Activated effector memory CD4-positive, alpha-beta T cell treated with anti-CD3 and anti-CD28 coated beads, Interleukin-2, amount 50 U/mL, for 16 hours (primary cell): ENCODE measurements at regions not wholly inside any gene's neighbourhood (a gene's known extent, or its start where the extent isn't known, plus 50 kb on each side); places are given as distances from the start of the nearest gene placed in this dataset.
"Not testable (repeated sequence)": the region's sequence is repeated elsewhere in the genome, so short reads cannot be mapped to it uniquely, and the experiment has no call there.

Experiments
- DNase-seq: peaks from one replicate; pipeline ENCODE4 v3.0.0-alpha.2; 2020

- DNase-seq: no peak
These were observed 52.1 kb upstream of the TAMM41 start for GRCh38 chr3:11898611-11899325.

- DNase-seq: not testable (repeated sequence)
These were observed 52.7 kb upstream of the TAMM41 start for GRCh38 chr3:11899389-11899788.

GRCh38 chr3:11899826-11900225 lies 53.1 kb upstream of the TAMM41 start:
- DNase-seq: no peak

GRCh38 chr3:11900824-11901223 lies 54.1 kb upstream of the TAMM41 start:
- no peak for DNase-seq

- DNase-seq: no peak
These were observed 54.7 kb upstream of the TAMM41 start for GRCh38 chr3:11901286-11901875.

GRCh38 chr3:11903047-11903446 lies 56.4 kb upstream of the TAMM41 start:
- DNase-seq: no peak

- no peak for DNase-seq
These were observed 56.8 kb upstream of the TAMM41 start for GRCh38 chr3:11903447-11903846.

- no peak for DNase-seq
These were observed 57.5 kb upstream of the TAMM41 start for GRCh38 chr3:11904157-11904556.

- no peak for DNase-seq
These were observed 59.7 kb upstream of the TAMM41 start for GRCh38 chr3:11906407-11906806.

GRCh38 chr3:11907667-11908660 lies 61.3 kb upstream of the TAMM41 start:
- DNase-seq: no peak

- DNase-seq: peak; percentile 69
These were observed 62.5 kb upstream of the TAMM41 start for GRCh38 chr3:11908981-11909698.

- DNase-seq: no peak
These were observed 63.0 kb upstream of the TAMM41 start for GRCh38 chr3:11909726-11910125.

- DNase-seq: not testable (repeated sequence)
These were observed 63.7 kb upstream of the TAMM41 start for GRCh38 chr3:11910216-11910930.

GRCh38 chr3:11910971-11911531 lies 64.4 kb upstream of the TAMM41 start:
- DNase-seq: peak; percentile 67

GRCh38 chr3:11911887-11912286 lies 65.2 kb upstream of the TAMM41 start:
- peak; percentile 8 for DNase-seq

GRCh38 chr3:11913316-11913715 lies 66.6 kb upstream of the TAMM41 start:
- peak; percentile 36 for DNase-seq

- DNase-seq: peak; percentile 14
These were observed 67.4 kb upstream of the TAMM41 start for GRCh38 chr3:11914041-11914440.

- peak; percentile 55 for DNase-seq
These were observed 68.0 kb upstream of the TAMM41 start for GRCh38 chr3:11914651-11915050.

- peak; percentile 54 for DNase-seq
These were observed 69.1 kb upstream of the TAMM41 start for GRCh38 chr3:11915621-11916424.

GRCh38 chr3:11916425-11916762 lies 69.7 kb upstream of the TAMM41 start:
- not testable (repeated sequence) for DNase-seq

- peak; percentile 27 for DNase-seq
These were observed 70.4 kb upstream of the TAMM41 start for GRCh38 chr3:11917051-11917450.
